Central memory CD8-positive, alpha-beta T cell (primary cell): ENCODE measurements at regions not wholly inside any gene's neighbourhood (a gene's known extent, or its start where the extent isn't known, plus 50 kb on each side); places are given as distances from the start of the nearest gene placed in this dataset.

Experiments used
- ATAC-seq: fragments of 150-1000 bp; cut with Tn5 transposase; replicated peaks from 2 replicates; pipeline ENCODE4 v1.10.0; 2022; ENCODE audit warnings: mild to moderate bottlenecking, moderate FRiP score, moderate number of reproducible peaks; ENCODE audit not compliant: poor library complexity, severe bottlenecking; ENCODE audit errors: extremely low read depth
- DNase-seq, 2 donors: peaks; one replicate each; pipeline ENCODE4 v3.0.0; 2021; ENCODE audit warnings: low spot score in 2 of 2
- H3K27ac Mint-ChIP-seq: one replicate; pipeline ENCODE4 v1.8.0; 2022; ENCODE audit warnings: low read depth, mild to moderate bottlenecking, moderate library complexity, mixed read lengths
- H3K27me3 Mint-ChIP-seq: one replicate; pipeline ENCODE4 v1.8.0; 2022; ENCODE audit warnings: mixed read lengths
- H3K36me3 Mint-ChIP-seq: one replicate; pipeline ENCODE4 v1.8.0; 2022; ENCODE audit warnings: mild to moderate bottlenecking, moderate library complexity, mixed read lengths; ENCODE audit not compliant: insufficient read depth
- H3K4me1 Mint-ChIP-seq: one replicate; pipeline ENCODE4 v1.8.0; 2022; ENCODE audit warnings: mixed read lengths
- H3K4me3 Mint-ChIP-seq: one replicate; pipeline ENCODE4 v1.8.0; 2022; ENCODE audit warnings: mild to moderate bottlenecking, moderate library complexity, mixed read lengths
- H3K9me3 Mint-ChIP-seq: one replicate; pipeline ENCODE4 v1.8.0; 2022; ENCODE audit warnings: mixed read lengths

DNA sequence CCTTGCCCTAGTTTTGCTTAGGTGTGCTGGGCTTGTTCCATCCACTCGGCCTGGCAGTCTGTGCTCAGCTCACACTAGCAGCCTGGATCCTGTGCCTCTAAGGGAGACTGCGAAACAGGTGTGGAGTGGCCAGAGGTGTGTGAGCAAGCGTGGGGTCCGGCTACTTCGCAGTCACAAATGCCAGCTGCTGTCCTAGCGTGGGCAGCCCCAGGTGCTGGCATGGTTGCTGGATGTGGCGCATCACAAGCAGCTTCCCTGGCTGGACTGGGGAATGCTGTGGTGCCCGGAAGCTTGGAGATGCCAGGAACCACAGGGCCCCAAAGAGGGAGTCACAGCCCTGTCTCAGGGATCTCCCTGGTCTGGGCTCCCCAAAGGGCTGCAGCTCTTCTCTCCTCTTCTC is 119.0 kb upstream of the TMEFF2 start:
- Mint-ChIP-seq H3K4me1 (no peaks in the 10 kb centered on the region), H3K36me3 (no peaks in the 10 kb centered on the region), H3K4me3 (no peak overlapping the region), H3K27me3 (no peaks in the 10 kb centered on the region), H3K9me3 (peaks cover 5% of the 10 kb centered on the region), H3K27ac (no peak overlapping the region)
- no peak for ATAC-seq
- DNase-seq = no peak

DNA sequence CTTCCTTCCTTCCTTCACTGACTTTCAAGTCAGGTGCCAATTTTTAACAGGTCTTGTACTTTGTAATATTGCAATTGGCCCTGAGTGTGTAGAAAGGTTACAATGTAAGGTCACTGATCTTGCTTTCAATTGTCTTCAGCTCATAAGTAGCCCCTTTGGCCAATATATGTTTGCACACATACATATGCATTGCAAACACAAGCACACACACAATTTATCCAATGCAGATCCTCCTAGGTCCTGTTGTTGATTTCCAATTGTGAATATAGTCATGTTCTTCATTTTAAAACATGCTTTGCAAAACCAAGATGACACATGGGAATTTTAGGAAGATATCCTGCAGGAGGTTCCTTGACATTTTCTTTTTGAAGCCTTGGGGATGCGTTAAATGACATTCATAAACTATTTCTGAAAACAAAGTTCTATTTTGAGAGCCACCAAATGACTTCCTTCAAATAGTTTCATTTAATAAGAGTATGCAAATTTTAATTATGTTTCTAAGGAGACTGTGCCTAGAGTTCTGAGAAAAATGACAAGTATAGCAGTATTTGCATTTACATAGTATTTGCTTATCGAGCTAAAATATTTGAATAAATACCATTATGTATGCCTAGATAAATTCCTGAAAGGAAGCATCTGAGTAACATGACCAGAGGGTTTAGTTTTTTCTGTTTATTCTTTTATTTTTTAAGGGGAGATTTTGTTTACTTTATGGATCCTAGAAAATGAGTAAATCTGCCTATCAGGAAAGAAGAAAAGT is 117.1 kb upstream of the TMEFF2 start:
- Mint-ChIP-seq H3K27me3 (no peaks in the 10 kb centered on the region), H3K4me1 (no peaks in the 10 kb centered on the region), H3K36me3 (no peaks in the 10 kb centered on the region), H3K27ac (no peak overlapping the region), H3K9me3 (peaks cover 5% of the 10 kb centered on the region), H3K4me3 (no peak overlapping the region)
- ATAC-seq (no peak), DNase-seq (no peak)

DNA sequence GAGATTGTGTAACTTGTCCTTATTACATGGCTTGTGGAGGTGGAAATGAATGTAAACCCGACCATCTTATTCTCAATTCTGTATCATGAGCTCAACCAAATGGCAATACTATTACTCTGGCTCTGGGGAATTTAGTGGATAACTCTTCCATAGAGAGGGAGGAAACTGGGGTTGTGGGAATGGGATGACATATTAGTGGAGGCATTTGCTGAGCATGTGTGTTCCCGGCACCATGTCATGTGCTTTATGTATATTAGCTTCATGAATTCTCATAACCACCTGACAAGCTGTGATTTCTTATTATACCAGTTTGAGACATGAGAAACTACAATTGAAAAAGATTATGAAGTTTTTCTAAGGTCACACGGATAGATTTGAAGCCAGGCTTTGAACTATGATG is 112.8 kb upstream of the TMEFF2 start:
- ATAC-seq (no peak), DNase-seq (no peak)
- Mint-ChIP-seq H3K4me3 (no peak overlapping the region), H3K27me3 (no peaks in the 10 kb centered on the region), H3K4me1 (no peaks in the 10 kb centered on the region), H3K36me3 (no peaks in the 10 kb centered on the region), H3K27ac (no peak overlapping the region), H3K9me3 (peaks cover 5% of the 10 kb centered on the region)

GRCh38 chr2:192298664-192299063 is 103.9 kb upstream of the TMEFF2 start:
- no peaks in the 10 kb centered on the region for H3K36me3 Mint-ChIP-seq
- DNase-seq (no peak), ATAC-seq (no peak)
- H3K27ac Mint-ChIP-seq = no peak overlapping the region
- H3K4me1 Mint-ChIP-seq = no peaks in the 10 kb centered on the region
- H3K9me3 Mint-ChIP-seq = no peaks in the 10 kb centered on the region
- no peak overlapping the region for H3K4me3 Mint-ChIP-seq
- no peaks in the 10 kb centered on the region for H3K27me3 Mint-ChIP-seq

GRCh38 chr2:192292478-192292877 is 97.7 kb upstream of the TMEFF2 start:
- Mint-ChIP-seq H3K36me3 (no peaks in the 10 kb centered on the region), H3K9me3 (no peaks in the 10 kb centered on the region), H3K4me1 (no peaks in the 10 kb centered on the region), H3K27me3 (no peaks in the 10 kb centered on the region), H3K27ac (no peak overlapping the region), H3K4me3 (no peak overlapping the region)
- DNase-seq = no peak
- ATAC-seq = no peak

DNA sequence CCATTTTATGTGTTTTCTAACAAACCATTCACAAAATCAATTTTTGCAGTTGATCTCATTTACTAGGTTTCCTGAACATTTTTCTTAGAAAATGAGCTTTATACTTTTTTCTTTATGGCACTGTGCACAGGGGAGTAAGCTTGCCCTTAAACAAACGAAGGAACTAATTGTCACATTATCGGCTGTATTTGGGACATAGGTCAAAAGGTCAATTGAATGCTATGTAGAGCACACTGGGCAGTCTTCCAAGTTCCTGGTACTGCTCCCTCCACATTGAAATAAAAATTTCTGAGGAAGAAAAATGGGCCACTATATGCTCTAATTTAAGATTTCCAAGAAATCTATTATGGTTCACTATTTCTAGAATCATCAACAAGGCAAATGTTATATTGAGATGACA is 93.6 kb upstream of the TMEFF2 start:
- no peak overlapping the region for H3K4me3 Mint-ChIP-seq
- ATAC-seq (no peak), DNase-seq (no peak)
- H3K27me3 Mint-ChIP-seq = no peaks in the 10 kb centered on the region
- no peak overlapping the region for H3K27ac Mint-ChIP-seq
- no peaks in the 10 kb centered on the region for H3K9me3 Mint-ChIP-seq
- no peaks in the 10 kb centered on the region for H3K4me1 Mint-ChIP-seq
- no peaks in the 10 kb centered on the region for H3K36me3 Mint-ChIP-seq

GRCh38 chr2:192286093-192286701 is 91.5 kb upstream of the TMEFF2 start:
- no peaks in the 10 kb centered on the region for H3K4me1 Mint-ChIP-seq
- no peak overlapping the region for H3K27ac Mint-ChIP-seq
- DNase-seq (no peak), ATAC-seq (no peak)
- no peaks in the 10 kb centered on the region for H3K27me3 Mint-ChIP-seq
- no peak overlapping the region for H3K4me3 Mint-ChIP-seq
- no peaks in the 10 kb centered on the region for H3K36me3 Mint-ChIP-seq
- no peaks in the 10 kb centered on the region for H3K9me3 Mint-ChIP-seq

DNA sequence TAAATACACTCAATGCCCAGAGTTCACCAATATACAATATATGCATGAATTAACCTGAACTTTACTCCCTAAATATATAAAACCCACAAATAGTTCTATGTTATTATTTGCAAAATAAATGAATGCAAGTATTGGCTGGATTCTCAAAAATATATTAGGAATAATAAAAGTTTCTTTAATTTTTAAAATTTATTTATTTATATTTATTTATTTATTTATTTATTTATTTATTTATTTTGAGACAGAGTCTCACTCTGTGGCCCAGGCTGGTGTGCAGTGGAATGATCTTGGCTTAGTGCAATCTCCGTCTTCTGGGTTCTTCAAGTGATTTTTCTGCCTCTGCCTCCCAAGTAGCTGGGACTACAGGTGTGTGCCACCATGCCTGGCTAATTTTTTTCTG is 88.7 kb upstream of the TMEFF2 start:
- Mint-ChIP-seq H3K27me3 (no peaks in the 10 kb centered on the region), H3K9me3 (no peaks in the 10 kb centered on the region), H3K4me3 (no peak overlapping the region), H3K4me1 (no peaks in the 10 kb centered on the region), H3K27ac (no peak overlapping the region), H3K36me3 (no peaks in the 10 kb centered on the region)
- no peak for DNase-seq
- ATAC-seq = no peak

DNA sequence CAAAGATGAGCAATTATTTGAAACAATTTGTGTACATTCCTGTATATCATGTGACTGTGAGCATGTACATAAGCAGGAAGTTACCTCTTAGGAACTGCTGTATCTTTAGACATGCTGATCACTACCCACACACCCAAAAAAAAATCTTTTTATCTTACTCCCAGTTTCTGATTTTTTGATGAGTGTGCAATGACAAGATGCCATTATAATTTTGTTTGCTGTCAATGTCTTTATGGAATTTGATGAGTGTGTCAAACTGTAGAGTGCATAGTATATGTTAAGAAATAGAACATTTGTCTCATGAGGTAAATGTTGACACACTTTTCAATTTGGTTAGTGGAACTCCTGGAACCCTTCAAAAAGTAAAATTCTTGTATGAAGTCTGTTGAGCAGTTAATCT is 84.0 kb upstream of the TMEFF2 start:
- ATAC-seq (no peak), DNase-seq (no peak)
- H3K4me1 Mint-ChIP-seq = no peaks in the 10 kb centered on the region
- no peaks in the 10 kb centered on the region for H3K27me3 Mint-ChIP-seq
- no peak overlapping the region for H3K4me3 Mint-ChIP-seq
- H3K9me3 Mint-ChIP-seq = peaks cover 6% of the 10 kb centered on the region
- H3K36me3 Mint-ChIP-seq = no peaks in the 10 kb centered on the region
- H3K27ac Mint-ChIP-seq = no peak overlapping the region

DNA sequence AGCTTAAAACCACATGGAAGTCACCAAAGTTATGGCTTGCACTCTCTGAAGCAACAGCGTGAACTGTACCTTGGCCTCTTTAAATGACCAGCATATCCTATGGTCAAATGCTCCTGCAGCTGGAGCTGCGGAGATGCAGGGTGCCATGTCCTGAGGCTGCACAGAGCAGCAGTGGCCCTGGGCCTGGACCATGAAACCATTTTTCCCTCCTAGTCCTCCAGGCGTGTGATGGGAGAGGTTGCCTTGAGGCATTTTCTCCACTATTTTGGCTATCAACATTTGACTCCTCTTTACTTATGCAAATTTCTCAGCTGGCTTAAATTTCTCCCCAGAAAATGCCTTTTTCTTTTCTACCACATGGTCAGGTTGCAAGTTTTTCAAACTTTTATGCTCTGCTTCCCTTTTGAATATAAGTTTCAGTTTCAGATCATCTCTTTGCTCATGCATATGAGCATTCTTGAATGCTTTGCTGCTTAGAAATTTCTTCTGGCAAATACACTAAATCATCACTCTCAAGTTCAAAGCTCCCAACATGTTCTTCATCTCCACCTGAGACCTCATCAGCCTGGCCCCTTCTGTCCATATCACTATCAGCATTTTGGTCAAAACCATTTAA is 82.9 kb upstream of the TMEFF2 start:
- ATAC-seq (no peak), DNase-seq (no peak)
- no peaks in the 10 kb centered on the region for H3K36me3 Mint-ChIP-seq
- no peak overlapping the region for H3K4me3 Mint-ChIP-seq
- H3K9me3 Mint-ChIP-seq = peaks cover 6% of the 10 kb centered on the region
- H3K27ac Mint-ChIP-seq = no peak overlapping the region
- no peaks in the 10 kb centered on the region for H3K27me3 Mint-ChIP-seq
- H3K4me1 Mint-ChIP-seq = no peaks in the 10 kb centered on the region

DNA sequence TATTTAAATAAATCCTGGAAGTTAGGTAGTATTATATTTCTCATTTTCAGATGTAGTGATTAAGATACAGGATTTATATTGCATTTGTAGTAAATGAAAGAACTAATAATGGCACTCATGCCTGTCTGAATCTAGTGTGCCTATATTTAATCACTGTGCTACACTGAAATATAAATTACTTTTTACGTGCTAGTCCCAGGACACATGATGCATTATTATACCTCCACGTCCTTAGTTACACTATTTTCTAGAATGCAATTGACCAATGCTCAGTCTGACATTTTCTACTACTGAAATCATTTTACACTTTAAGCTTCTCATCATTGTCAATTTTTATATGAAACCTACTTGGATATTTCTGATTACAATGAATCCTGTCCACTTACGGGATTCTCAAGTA is 80.9 kb upstream of the TMEFF2 start:
- no peak overlapping the region for H3K4me3 Mint-ChIP-seq

DNA sequence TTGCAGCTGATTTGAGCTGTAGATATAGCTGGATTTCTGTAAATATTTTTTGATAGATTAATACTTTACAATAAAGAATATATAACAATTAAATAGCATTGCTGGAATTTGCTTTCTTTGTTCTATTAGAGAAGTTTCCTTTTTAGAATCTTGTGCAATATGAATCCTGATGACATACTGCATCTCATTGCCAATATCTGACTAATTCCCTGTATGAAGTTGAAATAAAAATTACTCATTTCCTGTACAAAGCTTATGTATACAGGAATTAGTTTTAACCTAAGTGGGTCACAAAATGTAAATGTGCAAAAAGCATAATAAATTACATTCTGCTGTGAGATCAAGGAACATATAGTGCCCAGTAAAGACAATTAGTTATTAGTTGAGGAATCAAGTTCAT is 72.8 kb upstream of the TMEFF2 start:
- ATAC-seq = no peak
- Mint-ChIP-seq H3K4me1 (no peaks in the 10 kb centered on the region), H3K27me3 (no peaks in the 10 kb centered on the region), H3K27ac (no peak overlapping the region), H3K4me3 (no peak overlapping the region), H3K36me3 (no peaks in the 10 kb centered on the region), H3K9me3 (no peaks in the 10 kb centered on the region)
- no peak for DNase-seq

More for the DNA sequence above, 80.9 kb upstream of the TMEFF2 start:
- no peak overlapping the region for H3K27ac Mint-ChIP-seq
- ATAC-seq = no peak
- H3K4me1 Mint-ChIP-seq = no peaks in the 10 kb centered on the region
- H3K9me3 Mint-ChIP-seq = peaks cover 6% of the 10 kb centered on the region
- DNase-seq = no peak
- H3K27me3 Mint-ChIP-seq = no peaks in the 10 kb centered on the region
- no peaks in the 10 kb centered on the region for H3K36me3 Mint-ChIP-seq

- Mint-ChIP-seq H3K27me3 (no peaks in the 10 kb centered on the region), H3K9me3 (no peaks in the 10 kb centered on the region), H3K4me1 (no peaks in the 10 kb centered on the region), H3K27ac (no peak overlapping the region), H3K4me3 (no peak overlapping the region), H3K36me3 (no peaks in the 10 kb centered on the region)
- DNase-seq (no peak), ATAC-seq (no peak)
Measured at GRCh38 chr2:192265751-192266150, 71.0 kb upstream of the TMEFF2 start.
